HCT116 (cell line): ENCODE measurements at regions not wholly inside any gene's neighbourhood (a gene's known extent, or its start where the extent isn't known, plus 50 kb on each side); places are given as distances from the start of the nearest gene placed in this dataset.

Experiments
- ATF3 ChIP-seq: IDR thresholded peaks from 2 replicates; pipeline ENCODE4 v1.6.1; 2012
- FOSL1 ChIP-seq: IDR thresholded peaks from 2 replicates; pipeline ENCODE4 v1.6.1; 2012; ENCODE audit warnings: low read depth
- MAX ChIP-seq: IDR thresholded peaks from 2 replicates; pipeline ENCODE4 v1.6.1; 2012
- POLR2A ChIP-seq: IDR thresholded peaks from 2 replicates; pipeline ENCODE4 v1.7.0; 2011; ENCODE audit warnings: borderline replicate concordance; ENCODE audit not compliant: insufficient read depth, insufficient read length; ENCODE audit errors: extremely low read depth
- POLR2AphosphoS5 ChIP-seq: IDR thresholded peaks from 2 replicates; pipeline ENCODE4 v1.6.1; 2011; ENCODE audit warnings: mild to moderate bottlenecking, low read depth, low read length, moderate library complexity
- RAD21 ChIP-seq: IDR thresholded peaks from 2 replicates; pipeline ENCODE4 v1.6.1; 2012; ENCODE audit warnings: low read depth, mild to moderate bottlenecking
- REST ChIP-seq: IDR thresholded peaks from 2 replicates; pipeline ENCODE4 v1.6.1; 2012; ENCODE audit warnings: low read depth
- ZFX ChIP-seq: fragments of 450-650 bp; IDR thresholded peaks from 2 replicates; pipeline ENCODE4 v1.6.1; 2017
- TF ChIP-seq, protein P1 (sequence below), 3 experiments: fragments of 200-600 bp in 1 of 3; sonication (generic) in 1 of 3; IDR thresholded peaks in 2 of 3; conservative IDR thresholded peaks in 1 of 3; 2 replicates each; pipeline ENCODE4 v1.5.1; 2012 to 2017; ENCODE audit warnings: low read depth in 2 of 3, low read length in 2 of 3, antibody characterized with exemption in 1 of 3, borderline replicate concordance in 1 of 3, control low read depth in 1 of 3, mild to moderate bottlenecking in 1 of 3, mixed read lengths in 1 of 3, mixed run types in 1 of 3, moderate library complexity in 1 of 3; ENCODE audit not compliant: insufficient read depth in 1 of 3

- TF ChIP-seq, protein P1, sequence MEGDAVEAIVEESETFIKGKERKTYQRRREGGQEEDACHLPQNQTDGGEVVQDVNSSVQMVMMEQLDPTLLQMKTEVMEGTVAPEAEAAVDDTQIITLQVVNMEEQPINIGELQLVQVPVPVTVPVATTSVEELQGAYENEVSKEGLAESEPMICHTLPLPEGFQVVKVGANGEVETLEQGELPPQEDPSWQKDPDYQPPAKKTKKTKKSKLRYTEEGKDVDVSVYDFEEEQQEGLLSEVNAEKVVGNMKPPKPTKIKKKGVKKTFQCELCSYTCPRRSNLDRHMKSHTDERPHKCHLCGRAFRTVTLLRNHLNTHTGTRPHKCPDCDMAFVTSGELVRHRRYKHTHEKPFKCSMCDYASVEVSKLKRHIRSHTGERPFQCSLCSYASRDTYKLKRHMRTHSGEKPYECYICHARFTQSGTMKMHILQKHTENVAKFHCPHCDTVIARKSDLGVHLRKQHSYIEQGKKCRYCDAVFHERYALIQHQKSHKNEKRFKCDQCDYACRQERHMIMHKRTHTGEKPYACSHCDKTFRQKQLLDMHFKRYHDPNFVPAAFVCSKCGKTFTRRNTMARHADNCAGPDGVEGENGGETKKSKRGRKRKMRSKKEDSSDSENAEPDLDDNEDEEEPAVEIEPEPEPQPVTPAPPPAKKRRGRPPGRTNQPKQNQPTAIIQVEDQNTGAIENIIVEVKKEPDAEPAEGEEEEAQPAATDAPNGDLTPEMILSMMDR (IDR thresholded peaks at IDR 0.05 in 2 of 3, conservative IDR thresholded peaks at IDR 0.05 in 1 of 3; ENCODE audit: borderline replicate concordance in 1 of 3, insufficient read depth in 1 of 3, low read depth in 2 of 3, low read length in 2 of 3), result no peak
- TF ChIP-seq POLR2A (no peak), POLR2AphosphoS5 (no peak), RAD21 (no peak), ATF3 (no peak), ZFX (no peak), REST (no peak), MAX (no peak), FOSL1 (no peak)
Observed at GRCh38 chr4:176920694-176921093, 128.0 kb upstream of the VEGFC start.
